NB4 (cell line): ENCODE measurements at regions not wholly inside any gene's neighbourhood (a gene's known extent, or its start where the extent isn't known, plus 50 kb on each side); places are given as distances from the start of the nearest gene placed in this dataset.

Experiments
- DNase-seq: peaks from one replicate; pipeline ENCODE4 v3.0.0; 2010; ENCODE audit warnings: low read depth
- H3K4me3 ChIP-seq: one replicate; pipeline ENCODE4 v1.5.1; 2011; ENCODE audit warnings: mild to moderate bottlenecking, low read depth, low read length, moderate library complexity
- MYC ChIP-seq: IDR thresholded peaks from 2 replicates; pipeline ENCODE4 v1.6.1; 2011; ENCODE audit warnings: low read depth, low read length
- POLR2A ChIP-seq: IDR thresholded peaks from 2 replicates; pipeline ENCODE4 v1.6.1; 2011; ENCODE audit warnings: mild to moderate bottlenecking; ENCODE audit not compliant: insufficient read length; ENCODE audit errors: extremely low read depth
- TF ChIP-seq, protein P1 (sequence below): IDR thresholded peaks from one replicate; pipeline ENCODE4 v1.5.1; 2012; ENCODE audit warnings: low read depth, low read length
- TF ChIP-seq, protein P2 (sequence below): IDR thresholded peaks from 2 replicates; pipeline ENCODE4 v1.6.1; 2011; ENCODE audit warnings: low read depth, low read length

DNA sequence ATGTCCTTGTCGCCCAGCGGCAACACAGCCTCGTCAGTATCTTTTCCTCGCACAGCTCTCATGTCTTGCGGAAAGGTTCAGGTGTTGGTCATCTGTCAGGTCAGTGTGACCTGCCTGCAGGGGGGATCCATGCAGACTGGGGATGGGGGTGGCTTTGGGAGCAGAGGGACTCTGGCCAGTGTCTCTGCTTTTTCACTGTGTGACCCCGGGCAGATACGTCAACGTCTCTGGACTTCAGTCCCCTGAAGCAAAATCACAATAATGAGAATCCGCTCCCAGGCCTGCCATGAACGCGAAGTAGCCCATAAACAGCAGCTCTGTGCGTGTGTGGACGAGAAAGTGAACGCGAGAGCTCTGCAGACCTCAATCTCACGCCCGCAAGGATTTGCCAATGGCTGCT, 75.7 kb upstream of the FCN1 start:
- H3K4me3 ChIP-seq, result no peak overlapping the region
- no peak for DNase-seq
- no peak for TF ChIP-seq MYC
- no peak for TF ChIP-seq POLR2A
- TF ChIP-seq, protein P1, sequence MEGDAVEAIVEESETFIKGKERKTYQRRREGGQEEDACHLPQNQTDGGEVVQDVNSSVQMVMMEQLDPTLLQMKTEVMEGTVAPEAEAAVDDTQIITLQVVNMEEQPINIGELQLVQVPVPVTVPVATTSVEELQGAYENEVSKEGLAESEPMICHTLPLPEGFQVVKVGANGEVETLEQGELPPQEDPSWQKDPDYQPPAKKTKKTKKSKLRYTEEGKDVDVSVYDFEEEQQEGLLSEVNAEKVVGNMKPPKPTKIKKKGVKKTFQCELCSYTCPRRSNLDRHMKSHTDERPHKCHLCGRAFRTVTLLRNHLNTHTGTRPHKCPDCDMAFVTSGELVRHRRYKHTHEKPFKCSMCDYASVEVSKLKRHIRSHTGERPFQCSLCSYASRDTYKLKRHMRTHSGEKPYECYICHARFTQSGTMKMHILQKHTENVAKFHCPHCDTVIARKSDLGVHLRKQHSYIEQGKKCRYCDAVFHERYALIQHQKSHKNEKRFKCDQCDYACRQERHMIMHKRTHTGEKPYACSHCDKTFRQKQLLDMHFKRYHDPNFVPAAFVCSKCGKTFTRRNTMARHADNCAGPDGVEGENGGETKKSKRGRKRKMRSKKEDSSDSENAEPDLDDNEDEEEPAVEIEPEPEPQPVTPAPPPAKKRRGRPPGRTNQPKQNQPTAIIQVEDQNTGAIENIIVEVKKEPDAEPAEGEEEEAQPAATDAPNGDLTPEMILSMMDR, result no peak
- TF ChIP-seq, protein P2, sequence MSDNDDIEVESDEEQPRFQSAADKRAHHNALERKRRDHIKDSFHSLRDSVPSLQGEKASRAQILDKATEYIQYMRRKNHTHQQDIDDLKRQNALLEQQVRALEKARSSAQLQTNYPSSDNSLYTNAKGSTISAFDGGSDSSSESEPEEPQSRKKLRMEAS, result no peak

DNA sequence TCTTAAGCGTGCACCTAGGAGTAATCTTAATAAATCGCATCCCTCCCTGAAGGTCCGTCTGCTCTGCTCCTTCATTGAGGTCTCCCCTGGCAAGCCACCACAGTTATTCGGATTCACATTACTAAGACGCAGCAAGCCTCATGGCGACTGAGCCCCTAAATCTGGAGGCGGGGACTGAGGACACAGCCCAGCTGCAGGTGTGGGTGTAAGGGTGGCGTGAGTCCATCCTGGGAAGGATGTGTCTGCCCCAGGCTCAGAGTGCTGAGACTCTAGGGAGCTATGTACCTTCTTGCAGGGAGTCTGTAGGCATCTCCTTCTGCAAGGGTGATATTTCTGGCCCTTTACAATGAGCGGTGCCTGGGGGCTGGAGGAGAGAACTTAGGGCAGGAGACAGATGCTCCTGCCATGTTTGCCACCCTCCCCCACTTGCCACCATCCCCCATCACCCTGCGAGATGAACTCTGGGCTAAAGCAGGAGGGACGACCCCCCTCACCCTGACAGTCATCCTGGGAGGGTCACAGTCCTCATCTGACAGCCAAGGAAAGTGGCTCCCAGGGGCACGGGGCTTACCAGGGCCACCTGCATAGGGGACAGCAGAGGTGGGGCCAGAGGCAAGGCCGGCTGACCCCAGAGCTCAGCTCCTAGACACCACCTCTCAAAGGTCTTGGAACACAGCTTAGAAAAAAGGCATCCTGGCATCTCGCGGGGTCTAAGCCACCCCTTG, 76.4 kb upstream of the FCN1 start:
- TF ChIP-seq, protein P1, result no peak
- TF ChIP-seq POLR2A (no peak), MYC (no peak)
- TF ChIP-seq, protein P2, result no peak
- no peak for DNase-seq
- H3K4me3 ChIP-seq, result no peak overlapping the region

DNA sequence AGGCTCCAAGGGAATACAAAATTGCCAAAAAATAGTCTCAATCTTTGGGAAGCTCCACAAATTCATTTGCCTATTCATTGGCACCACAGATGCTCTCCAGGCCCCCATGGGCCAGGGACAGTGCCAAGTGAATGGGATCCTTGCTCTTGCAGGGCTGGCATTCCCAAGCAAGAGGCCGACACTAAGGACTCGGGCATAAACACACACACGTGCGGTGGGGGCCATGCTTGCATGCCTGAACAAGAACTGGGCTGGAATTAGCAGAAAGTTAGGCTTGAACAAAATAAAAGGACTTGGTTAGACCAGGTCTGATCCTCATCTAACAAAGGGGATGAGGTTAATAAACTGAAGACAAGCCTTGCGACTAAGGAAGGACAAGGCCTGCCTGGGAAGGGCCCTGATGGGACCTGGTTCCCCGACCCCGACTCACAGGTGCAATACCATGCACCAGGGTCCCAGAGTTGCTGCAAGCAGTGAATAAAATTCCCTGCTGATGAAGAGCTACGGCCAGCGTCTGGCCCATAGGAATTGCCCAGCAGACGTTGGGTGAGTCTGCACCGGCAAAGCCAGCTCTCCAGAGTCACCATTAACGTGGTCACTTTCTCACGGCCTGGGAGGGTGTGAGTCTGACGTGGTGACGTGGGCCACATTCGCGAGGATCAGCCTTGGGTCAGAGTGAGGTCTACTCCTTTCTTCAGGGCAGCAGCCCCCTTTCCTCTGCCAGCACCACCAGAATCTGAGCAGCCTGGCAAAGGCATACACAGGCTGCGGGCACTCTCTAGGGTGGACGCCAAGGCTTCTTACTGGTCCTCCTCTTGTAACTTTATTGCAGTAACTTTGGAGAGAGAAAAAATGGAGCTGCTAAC, 77.4 kb upstream of the FCN1 start:
- no peak for TF ChIP-seq MYC
- TF ChIP-seq, protein P2, result no peak
- TF ChIP-seq POLR2A, result no peak
- H3K4me3 ChIP-seq, result no peak overlapping the region
- DNase-seq, result no peak

DNA sequence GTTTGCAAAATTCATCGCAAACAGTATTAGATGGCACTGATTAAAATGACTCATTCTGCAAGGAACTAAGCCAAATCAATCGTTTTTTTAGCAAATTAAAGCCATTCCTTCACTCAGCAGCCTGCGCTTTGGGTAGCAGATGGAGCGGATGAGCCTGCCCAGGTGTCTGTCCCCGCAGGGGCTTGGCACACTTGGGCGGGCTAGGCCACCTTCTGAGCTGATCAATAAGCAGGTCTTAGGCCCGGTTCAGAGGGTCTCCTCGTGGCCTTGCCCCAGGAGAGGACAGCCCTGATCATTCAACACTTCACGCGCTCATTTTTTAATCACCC, 78.0 kb upstream of the FCN1 start:
- no peak overlapping the region for H3K4me3 ChIP-seq
- no peak for TF ChIP-seq MYC
- TF ChIP-seq, protein P2, result no peak
- no peak for TF ChIP-seq POLR2A
- TF ChIP-seq, protein P1, result no peak
- DNase-seq, result no peak

DNA sequence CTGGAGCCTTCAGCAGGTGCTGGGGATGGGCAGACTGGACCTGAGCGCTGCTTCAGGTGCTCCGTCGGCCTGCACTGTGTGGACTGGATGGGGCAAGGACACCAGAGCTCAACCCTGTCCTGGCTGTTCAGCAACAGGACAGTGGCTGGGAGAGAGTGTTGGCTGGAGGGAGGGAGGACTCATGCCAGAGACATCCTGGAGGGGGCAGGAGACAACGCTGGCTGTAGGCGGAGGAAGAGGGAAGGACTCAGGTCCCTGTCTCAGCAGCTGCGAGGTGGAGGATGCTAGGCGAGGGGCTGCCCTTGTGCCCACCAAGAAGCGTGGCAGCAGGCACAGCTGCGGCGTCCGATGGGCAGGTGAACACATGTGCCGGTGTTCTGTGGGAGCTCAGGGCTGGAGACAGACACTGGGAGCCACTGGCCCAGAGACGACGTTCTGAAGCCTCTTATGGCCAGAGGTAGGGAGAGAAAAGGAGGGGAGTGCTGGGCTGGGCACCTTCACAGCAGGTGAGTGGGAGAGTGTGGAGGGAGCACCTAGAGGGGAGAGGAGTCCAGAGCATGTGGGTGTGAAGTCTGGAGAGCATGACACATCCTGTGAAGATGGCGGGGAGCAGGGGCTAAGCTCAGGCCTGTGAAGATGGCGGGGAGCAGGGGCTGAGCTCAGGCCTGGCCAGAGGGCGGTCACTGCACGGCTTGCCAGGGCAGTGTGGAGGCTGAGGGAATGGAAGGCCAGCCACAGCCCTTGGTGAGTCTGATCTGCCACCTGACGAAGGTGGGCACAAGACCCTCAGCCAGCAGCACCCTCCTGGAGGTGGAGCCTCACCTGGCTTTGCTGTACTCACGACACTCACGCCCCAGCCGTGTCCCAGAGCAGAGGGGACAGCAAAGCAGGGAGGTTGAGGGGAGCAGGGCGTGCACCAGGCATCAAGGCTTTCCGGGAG, 79.1 kb upstream of the FCN1 start:
- TF ChIP-seq, protein P2, result no peak
- TF ChIP-seq MYC (no peak), POLR2A (no peak)
- TF ChIP-seq, protein P1, result no peak
- no peak overlapping the region for H3K4me3 ChIP-seq
- DNase-seq, result no peak
